D721Med (cell line): ENCODE measurements at regions not wholly inside any gene's neighbourhood (a gene's known extent, or its start where the extent isn't known, plus 50 kb on each side); places are given as distances from the start of the nearest gene placed in this dataset.

Experiments
- DNase-seq: peaks from one replicate; pipeline ENCODE4 v3.0.0; 2011; ENCODE audit warnings: low spot score; ENCODE audit not compliant: insufficient read length
- FAIRE-seq: peaks from 2 replicates; lab custom pipeline; 2011; peaks lifted over from hg19 to GRCh38; lab: Jason Lieb, UNC
- TF ChIP-seq, protein P1 (sequence below): IDR thresholded peaks from 2 replicates; pipeline ENCODE4 v1.5.1; 2012; ENCODE audit warnings: mild to moderate bottlenecking, control low read depth; ENCODE audit not compliant: insufficient read depth; ENCODE audit errors: missing control alignments

DNA sequence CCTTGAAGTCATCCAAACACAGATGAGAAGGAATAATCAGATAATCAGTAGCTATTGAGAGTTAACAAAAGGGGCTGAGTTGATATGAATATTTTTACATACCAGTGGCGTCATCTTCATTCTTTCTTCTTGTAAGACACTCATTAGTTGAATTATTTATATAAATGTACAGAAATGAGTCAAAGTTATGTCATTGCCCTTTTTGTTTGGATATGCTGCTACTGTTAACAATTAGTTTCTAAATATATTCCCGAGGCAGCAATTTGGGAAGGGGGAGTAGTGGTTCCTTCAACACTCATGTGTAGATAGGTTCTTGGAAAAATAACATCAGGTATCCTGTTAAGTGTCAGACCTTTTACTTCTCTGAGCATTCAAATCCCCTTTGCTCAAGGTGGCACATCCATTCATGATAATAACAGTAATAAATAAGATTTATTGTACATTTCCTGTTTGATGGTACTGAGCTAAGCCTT lies 436.6 kb downstream of the SPRY1 start:
- FAIRE-seq (no peak), DNase-seq (no peak)
- TF ChIP-seq, protein P1, sequence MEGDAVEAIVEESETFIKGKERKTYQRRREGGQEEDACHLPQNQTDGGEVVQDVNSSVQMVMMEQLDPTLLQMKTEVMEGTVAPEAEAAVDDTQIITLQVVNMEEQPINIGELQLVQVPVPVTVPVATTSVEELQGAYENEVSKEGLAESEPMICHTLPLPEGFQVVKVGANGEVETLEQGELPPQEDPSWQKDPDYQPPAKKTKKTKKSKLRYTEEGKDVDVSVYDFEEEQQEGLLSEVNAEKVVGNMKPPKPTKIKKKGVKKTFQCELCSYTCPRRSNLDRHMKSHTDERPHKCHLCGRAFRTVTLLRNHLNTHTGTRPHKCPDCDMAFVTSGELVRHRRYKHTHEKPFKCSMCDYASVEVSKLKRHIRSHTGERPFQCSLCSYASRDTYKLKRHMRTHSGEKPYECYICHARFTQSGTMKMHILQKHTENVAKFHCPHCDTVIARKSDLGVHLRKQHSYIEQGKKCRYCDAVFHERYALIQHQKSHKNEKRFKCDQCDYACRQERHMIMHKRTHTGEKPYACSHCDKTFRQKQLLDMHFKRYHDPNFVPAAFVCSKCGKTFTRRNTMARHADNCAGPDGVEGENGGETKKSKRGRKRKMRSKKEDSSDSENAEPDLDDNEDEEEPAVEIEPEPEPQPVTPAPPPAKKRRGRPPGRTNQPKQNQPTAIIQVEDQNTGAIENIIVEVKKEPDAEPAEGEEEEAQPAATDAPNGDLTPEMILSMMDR: no peak

DNA sequence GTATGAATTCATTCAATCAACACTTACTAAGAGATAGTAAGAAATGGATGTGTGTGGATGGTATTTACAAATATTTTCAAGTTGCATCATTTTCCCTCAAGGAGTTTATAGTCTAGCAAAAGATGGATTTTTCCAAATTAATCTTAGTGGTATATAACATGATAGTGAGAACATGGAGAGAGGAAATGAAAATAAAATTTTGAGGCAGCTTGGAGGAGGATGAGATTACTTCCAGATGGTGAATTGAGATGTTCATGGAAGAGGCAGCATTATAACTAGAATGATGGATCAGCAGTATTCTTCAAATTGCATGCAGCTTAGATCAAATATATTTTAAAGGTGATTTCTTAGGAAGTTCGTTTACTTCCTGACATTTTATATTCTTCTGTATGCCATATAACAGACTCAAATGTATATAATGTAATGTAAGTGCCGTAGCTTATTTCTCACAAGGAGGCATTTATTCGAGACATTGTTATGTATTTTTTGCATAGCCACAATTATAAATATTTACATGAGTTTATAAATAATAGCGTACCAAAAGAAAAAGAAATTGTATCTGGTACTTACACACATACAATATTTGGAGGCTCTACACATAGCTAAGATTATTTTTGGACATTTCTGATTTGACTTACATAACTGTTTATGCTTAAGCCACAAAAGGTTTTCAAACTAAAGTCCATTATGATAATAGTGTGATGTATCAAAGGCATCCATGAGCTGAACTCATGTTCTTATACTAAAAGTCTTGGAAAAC lies 439.4 kb downstream of the SPRY1 start:
- FAIRE-seq (no peak), DNase-seq (no peak)
- TF ChIP-seq, protein P1: no peak

DNA sequence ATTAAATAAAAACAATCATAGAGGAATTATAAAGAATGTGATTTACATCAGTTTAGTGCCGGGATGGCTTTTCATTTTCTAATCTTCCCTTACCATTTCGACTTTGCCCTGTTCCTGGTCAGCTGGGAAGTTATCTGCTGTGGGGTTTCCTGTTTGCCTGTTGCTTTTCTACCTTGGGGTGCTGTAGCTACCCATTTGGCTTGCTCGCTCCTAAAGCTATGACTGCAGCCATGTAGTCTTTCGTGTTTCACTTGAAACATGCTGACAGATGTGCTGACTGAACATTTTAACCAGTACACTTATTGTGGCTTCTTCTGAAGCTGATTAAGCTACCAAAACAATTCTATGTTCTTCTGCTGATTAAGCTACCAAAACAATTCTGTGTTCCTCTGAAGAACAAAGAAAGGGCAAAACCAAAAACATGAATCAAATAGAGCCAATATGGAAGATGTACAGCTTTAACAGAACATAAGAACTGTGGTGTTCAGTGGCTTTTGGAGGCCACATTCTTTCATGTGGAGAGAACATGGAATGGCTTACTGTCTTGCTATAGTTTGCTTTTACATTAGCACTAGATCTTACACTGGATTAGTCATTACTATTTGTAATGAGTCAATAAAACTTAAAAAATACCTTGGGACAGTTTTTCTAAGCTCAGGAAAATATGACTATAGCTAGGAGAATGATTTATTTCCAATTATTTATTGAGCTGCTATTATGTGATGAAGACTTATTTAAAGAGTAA lies 440.4 kb downstream of the SPRY1 start:
- DNase-seq: no peak
- TF ChIP-seq, protein P1: no peak
- FAIRE-seq: no peak

DNA sequence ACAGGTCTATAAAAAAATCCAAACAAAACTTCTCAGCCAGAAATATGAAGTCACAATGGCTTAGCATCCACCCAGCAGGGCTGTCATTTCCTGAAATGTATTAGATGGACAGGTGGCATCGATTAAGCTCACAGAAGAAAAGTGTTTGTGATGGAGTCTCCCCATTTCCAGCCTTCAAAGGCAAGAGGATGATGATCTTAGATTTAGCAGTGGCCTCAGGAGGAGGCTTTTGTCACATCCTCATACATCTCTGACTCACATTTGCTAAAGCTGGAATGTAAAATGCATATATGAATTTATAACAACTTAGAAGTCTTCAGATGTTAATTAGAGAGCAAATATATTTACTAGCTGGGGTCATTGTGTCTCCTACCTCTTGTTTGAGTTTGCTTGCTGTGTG lies 441.9 kb downstream of the SPRY1 start:
- FAIRE-seq (no peak), DNase-seq (no peak)
- TF ChIP-seq, protein P1: no peak

DNA sequence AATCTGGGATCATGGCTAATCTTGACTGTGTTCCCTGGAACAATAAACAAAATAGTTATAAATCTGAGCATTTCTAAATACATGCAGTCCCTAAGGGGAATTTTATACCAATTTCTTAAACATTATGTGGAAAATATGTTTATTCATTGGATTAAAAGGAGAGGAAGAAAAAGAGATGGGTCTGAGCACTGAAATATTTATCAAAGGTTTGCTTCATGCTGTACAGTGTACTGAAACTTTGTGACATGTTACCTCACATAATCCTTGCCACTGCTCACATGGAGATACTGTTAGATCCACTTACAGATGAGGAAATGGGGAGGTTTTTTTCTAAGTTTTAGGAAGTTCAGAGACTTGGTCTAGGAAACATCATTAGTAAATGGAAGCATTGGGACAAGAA lies 443.6 kb downstream of the SPRY1 start:
- FAIRE-seq: no peak
- DNase-seq: no peak
- TF ChIP-seq, protein P1: no peak

DNA sequence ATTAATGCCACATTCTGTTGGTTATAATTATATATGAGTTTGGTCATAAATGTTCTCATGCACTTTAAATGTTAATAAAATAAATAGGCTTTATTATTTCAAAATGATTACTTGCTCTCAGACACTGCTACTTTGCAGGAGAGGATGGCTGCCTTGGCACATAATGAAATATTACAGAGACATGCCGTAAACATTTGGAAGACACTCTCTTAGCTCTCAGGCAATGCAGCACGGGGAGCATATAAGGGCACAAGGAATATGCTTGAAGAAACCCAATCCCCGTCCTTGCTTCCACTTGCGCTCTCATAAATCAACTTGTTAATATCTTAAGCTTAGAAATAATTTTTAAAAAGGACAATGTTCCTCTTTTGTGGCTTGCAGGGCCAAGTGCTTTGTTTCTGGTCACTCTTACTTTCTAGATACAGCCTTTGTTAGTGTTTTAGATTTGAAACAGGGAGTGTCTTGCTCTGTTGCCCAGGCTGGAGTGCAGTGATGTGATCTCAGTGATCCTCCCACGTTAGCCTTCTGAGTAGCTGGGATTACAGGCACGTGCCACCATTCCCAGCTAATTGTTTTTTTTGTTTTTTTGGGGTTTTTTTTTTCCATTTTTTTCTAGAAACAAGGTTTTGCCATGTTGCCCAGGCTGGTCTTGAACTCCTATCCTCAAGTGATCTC lies 445.0 kb downstream of the SPRY1 start:
- TF ChIP-seq, protein P1: no peak
- FAIRE-seq: no peak
- no peak for DNase-seq

DNA sequence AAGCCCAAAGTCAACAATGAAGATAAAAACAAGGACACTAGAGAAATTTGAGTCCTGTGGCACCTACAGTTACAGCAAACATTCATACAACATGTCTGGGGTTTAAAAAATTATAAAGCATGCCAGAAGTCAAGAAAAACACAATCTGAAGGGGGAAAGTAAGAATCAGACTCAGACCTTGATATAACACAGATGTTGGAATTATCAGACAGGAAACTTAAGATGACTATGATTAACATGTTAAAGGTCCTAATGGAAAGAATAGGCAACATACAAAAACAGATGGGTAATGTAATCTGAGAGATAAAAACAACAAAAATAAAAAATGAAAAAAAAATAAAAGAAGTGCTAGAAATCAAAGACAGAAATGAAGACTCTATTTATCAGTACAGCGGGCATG lies 446.5 kb downstream of the SPRY1 start:
- TF ChIP-seq, protein P1: no peak
- DNase-seq: no peak
- FAIRE-seq: no peak
